HG02970 (cell line): ENCODE measurements at regions not wholly inside any gene's neighbourhood (a gene's known extent, or its start where the extent isn't known, plus 50 kb on each side); places are given as distances from the start of the nearest gene placed in this dataset.
"Not testable (repeated sequence)": the region's sequence is repeated elsewhere in the genome, so short reads cannot be mapped to it uniquely, and the experiment has no call there.

Experiments
- ATAC-seq: cut with Tn5 transposase; IDR thresholded peaks from one replicate; pipeline ENCODE4 v1.9.1; 2021; ENCODE audit warnings: mild to moderate bottlenecking, moderate library complexity, moderate number of reproducible peaks; ENCODE audit not compliant: unreplicated experiment, low FRiP score

- ATAC-seq: no peak
Observed at GRCh38 chr10:2925631-2926030, 141.7 kb upstream of the PFKP start.

DNA sequence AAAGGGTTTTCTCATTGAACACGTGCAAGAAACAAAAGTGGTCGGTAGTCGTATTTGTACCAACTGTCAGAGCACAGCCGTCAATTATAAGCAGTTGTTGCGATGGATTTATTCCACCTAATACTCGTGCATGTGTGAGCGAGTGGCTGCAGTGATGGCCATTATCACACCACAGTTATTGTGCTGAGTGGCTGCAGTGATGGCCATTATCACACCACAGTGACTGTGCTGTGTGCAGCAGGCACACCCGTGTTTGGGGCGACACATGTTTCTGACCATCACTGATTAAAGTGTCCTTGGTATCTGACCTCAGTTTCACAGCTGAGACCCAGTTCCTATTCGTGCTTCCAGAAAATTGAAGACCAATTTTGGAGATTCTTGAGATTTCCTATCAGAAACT lies 142.9 kb upstream of the PFKP start:
- ATAC-seq: no peak

GRCh38 chr10:2921956-2922680 lies 145.2 kb upstream of the PFKP start:
- ATAC-seq: no peak

GRCh38 chr10:2920637-2921036 lies 146.7 kb upstream of the PFKP start:
- ATAC-seq: no peak

GRCh38 chr10:2920168-2920567 lies 147.2 kb upstream of the PFKP start:
- ATAC-seq: no peak

GRCh38 chr10:2919016-2919415 lies 148.3 kb upstream of the PFKP start:
- ATAC-seq: no peak

DNA sequence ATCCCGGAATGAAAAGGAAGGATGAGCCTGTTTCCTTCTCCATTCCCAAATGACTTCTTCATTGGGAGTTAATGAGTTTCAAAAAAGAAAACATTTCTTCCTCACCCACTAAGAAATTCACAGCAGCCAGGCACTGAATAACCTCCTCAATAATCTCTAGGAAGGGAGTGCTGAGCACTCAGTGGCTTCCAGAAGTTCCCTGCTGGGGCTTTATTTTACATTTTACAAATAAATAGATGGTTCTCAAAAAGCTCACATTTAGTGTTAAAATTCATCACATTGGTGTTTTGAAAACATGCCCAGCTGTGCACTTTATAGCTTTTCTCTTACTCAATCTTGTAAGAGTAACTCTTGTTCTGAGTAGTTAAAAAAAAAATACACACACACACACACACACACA lies 148.9 kb upstream of the PFKP start:
- no peak for ATAC-seq

- no peak for ATAC-seq
Observed at GRCh38 chr10:2917926-2918325, 149.4 kb upstream of the PFKP start.

- no peak for ATAC-seq
Observed at GRCh38 chr10:2915412-2915811, 151.9 kb upstream of the PFKP start.

- ATAC-seq: no peak
Observed at GRCh38 chr10:2914741-2915140, 152.6 kb upstream of the PFKP start.

DNA sequence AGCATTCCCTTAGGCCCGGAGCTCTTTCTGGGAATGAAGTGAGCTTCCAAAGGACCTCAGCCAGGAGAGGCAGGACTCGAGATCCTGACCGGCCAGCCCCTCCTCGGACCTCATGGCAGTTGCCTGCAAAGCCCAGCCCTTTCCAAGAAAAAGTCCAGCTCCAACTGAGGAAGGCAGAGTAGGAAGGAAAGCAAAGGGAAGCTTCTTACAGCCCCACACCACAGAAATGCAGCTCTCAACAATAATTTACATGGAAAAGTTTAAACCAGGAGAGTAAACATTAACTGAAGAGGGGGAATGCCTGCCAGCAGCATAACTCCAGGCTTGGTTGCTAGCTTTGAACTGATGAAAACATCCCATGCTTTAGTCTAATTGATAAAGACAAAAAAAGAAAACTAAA lies 153.9 kb upstream of the PFKP start:
- ATAC-seq: no peak

DNA sequence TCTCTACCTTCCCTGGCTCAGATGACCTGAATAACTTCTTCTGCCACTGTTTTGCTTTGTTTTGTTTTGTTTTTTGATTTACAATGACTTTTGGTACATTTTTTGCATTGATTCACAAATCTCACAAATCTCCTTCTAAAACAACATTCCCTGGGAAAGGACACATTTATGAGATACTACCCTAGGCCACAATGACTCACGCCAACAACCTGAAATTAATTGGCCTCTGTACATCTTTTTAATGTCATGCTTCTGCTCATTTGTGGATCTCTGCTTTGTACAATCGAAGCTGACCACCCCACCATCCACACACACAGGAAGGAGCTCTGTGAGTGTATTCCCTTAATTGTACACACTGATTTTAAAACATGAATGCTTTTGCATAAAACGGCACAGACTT lies 156.7 kb upstream of the PFKP start:
- no peak for ATAC-seq

GRCh38 chr10:2909921-2910320 lies 157.4 kb upstream of the PFKP start:
- ATAC-seq: no peak

GRCh38 chr10:2908851-2909630 lies 158.3 kb upstream of the PFKP start:
- ATAC-seq: no peak

DNA sequence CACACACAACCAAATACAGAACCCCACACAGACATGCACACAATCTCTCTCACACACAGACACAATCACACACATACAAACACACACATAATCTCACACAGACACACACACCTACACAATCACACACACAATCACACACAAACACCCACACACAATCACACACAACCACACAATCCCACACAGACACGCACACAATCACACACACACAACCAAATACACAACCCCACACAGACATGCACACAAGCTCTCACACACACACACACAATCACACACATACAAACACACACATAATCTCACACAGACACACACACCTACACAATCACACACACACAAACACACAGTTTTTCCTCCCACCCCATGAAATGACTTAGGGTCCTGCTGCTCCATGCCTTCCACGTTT lies 160.4 kb upstream of the PFKP start:
- no peak for ATAC-seq

GRCh38 chr10:2905851-2906250 lies 161.5 kb upstream of the PFKP start:
- ATAC-seq: no peak

- ATAC-seq: no peak
Observed at GRCh38 chr10:2900530-2900929, 166.8 kb upstream of the PFKP start.

- ATAC-seq: no peak
Observed at GRCh38 chr10:2899246-2899951, 167.9 kb upstream of the PFKP start.

DNA sequence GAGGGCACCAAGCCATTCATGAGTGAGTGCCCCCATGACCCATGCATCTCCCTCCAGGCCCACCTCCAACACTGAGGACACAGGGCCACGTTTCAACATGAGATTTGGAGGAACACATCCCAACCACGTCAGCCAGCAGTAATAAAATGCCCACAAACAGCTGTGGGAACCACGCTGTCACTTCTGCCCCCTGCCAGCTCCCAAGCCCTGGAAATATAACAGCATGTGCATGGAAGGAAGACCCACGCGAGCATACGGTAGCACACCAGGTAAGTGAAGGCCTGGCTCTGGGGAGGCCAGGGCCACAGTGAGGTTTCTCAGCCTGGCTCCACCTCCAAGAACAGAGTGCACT lies 168.9 kb upstream of the PFKP start:
- ATAC-seq: no peak

- ATAC-seq: no peak
Observed at GRCh38 chr10:2897619-2898508, 169.5 kb upstream of the PFKP start.

GRCh38 chr10:2896334-2896733 lies 171.0 kb upstream of the PFKP start:
- not testable (repeated sequence) for ATAC-seq
